GM13976 (cell line): ENCODE measurements at regions not wholly inside any gene's neighbourhood (a gene's known extent, or its start where the extent isn't known, plus 50 kb on each side); places are given as distances from the start of the nearest gene placed in this dataset.
"Not testable (repeated sequence)": the region's sequence is repeated elsewhere in the genome, so short reads cannot be mapped to it uniquely, and the experiment has no call there.

ENCODE experiments used
- DNase-seq: peaks from one replicate; pipeline ENCODE4 v3.0.0; 2012; ENCODE audit warnings: low spot score
- in situ Hi-C: fragments of 300-500 bp; cut with MboI; formaldehyde crosslinking; loops from one replicate; pipeline ENCODE4 v1.12.0; 2022; ENCODE audit warnings: low sequenced_read_pairs, mixed read lengths, inconsistent platforms; ENCODE audit not compliant: unreplicated experiment
- TF ChIP-seq, protein P1 (sequence below): IDR thresholded peaks from 2 replicates; pipeline ENCODE4 v1.5.1; 2012; ENCODE audit warnings: borderline replicate concordance, mild to moderate bottlenecking; ENCODE audit not compliant: insufficient read depth; ENCODE audit errors: extremely low read depth, missing control alignments, control extremely low read depth

DNA sequence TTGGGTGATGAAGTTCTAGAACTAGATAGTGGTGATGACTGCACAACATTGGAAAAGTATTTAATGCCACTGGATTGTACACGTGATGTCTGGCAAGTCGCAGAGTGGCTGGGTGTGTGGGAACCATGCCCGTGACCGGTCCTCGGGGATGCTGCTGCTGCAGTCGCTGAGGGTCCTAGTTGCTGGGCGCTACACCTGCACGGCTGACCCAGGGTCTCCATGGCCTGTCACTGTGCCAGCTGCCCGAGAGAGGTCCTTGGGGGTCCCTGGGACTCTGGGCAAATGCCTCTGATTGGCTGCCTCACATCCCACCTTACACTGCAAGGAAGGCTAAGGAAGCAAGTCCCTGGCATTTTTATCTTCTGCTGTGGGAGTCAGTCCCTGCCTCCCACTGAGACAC, 109.1 kb upstream of the PABPC3 start:
- in situ Hi-C loops: loop anchor here (25.0 kb wide), 1 partner anchor 250 kb away; no protein-coding TSS in a partner anchor
- TF ChIP-seq, protein P1, sequence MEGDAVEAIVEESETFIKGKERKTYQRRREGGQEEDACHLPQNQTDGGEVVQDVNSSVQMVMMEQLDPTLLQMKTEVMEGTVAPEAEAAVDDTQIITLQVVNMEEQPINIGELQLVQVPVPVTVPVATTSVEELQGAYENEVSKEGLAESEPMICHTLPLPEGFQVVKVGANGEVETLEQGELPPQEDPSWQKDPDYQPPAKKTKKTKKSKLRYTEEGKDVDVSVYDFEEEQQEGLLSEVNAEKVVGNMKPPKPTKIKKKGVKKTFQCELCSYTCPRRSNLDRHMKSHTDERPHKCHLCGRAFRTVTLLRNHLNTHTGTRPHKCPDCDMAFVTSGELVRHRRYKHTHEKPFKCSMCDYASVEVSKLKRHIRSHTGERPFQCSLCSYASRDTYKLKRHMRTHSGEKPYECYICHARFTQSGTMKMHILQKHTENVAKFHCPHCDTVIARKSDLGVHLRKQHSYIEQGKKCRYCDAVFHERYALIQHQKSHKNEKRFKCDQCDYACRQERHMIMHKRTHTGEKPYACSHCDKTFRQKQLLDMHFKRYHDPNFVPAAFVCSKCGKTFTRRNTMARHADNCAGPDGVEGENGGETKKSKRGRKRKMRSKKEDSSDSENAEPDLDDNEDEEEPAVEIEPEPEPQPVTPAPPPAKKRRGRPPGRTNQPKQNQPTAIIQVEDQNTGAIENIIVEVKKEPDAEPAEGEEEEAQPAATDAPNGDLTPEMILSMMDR: no peak
- DNase-seq: no peak

DNA sequence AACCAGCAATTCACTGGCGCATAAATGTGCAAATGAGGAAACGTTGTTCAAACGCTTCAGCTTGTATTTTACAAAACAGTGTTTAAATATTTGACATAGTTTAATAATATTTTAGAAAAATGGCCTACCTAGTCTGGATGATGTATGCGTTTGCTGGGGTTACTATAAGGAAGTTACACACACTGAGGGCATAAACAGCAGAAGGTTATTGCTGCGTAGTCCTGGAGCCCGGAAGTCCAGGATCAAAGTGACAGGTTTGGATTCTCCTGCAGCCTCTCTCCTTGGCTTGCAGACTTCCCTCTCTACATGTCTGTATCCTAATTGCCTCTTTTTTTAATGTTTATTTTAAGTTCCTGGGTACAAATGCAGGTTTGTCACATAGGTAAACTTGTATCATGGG, 106.0 kb upstream of the PABPC3 start:
- DNase-seq: not testable (repeated sequence)
- in situ Hi-C loops: loop anchor here (25.0 kb wide), 1 partner anchor 253 kb away; no protein-coding TSS in a partner anchor

DNA sequence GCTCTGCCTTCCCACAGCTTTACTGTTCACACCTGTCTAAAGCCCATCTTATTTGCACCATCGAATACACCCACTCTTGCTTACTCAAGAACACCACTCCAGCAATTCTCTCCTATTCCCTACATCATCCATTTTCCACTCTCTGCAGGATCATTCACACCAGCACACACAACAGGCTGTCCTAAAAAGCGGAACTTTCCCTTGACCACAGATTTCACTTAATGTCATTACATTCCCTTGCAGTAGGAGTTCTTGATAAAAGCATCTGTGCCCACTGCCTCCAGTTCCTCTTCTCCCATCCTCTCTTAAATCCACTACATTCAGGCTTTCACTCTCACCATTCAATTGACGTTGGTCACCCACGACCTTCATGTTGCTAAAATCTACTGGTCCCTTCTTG, 103.0 kb upstream of the PABPC3 start:
- DNase-seq: not testable (repeated sequence)
- in situ Hi-C loops: loop anchor here (25.0 kb wide), 1 partner anchor 256 kb away; no protein-coding TSS in a partner anchor

DNA sequence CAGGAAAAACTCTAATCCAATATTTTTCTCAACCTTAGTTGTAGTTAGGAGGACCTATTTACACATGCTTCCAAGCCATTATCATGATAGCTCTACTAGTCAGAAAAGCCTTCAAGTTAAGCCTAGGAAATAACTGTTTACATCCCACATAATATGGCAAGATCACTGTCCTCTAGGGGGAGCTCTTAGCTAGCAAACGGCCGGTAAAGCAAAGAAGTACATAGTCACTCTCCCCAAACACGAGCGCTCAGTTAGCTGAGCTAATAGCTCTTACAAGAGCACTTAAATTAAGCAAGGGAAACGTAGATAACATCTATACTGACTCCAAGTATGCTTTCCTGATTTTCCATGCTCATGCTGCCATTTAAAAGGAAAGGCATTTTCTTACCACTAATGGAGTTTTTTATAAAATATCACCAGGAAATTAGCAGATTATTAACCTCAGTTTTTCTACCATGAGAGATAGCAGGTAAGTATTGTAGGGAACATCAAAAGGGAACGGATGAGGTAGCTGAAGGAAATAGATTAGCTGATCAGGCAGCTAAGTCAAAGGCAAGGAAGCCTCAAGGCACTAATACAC, 100.6 kb upstream of the PABPC3 start:
- in situ Hi-C loops: loop anchor here (25.0 kb wide), 1 partner anchor 258 kb away; no protein-coding TSS in a partner anchor
- DNase-seq: peak; percentile 78
- TF ChIP-seq, protein P1: peak; percentile 69

DNA sequence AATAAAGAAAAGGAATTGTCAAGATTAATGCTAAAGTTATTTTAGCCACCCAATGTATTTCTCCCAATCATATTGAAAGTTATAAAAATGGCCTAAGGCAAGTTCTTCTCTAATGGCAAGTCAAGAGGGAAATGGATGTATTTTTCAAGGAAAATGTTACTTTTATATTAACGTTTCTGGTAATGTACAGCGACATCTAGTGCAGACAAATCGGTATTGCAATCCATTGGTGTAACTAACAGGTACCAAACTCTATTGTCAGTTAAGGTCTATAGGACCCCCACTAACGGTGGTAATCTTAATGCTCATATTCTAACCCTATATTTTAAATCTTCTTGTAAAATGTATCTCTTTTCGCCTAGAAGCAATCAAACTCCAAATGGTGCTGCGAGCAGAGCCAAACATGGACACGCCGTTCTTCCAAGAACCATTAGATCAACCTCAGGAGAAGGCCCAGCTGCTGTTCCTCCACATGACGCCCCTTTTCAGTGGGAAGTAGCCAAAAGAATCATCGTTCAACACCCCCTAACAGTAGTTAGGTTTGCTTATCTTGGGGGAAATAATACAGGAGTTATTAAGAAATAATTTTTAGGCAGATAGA, 98.5 kb upstream of the PABPC3 start:
- peak; percentile 43 for DNase-seq
- in situ Hi-C loops: loop anchor here (25.0 kb wide), 1 partner anchor 260 kb away; no protein-coding TSS in a partner anchor
- TF ChIP-seq, protein P1: peak; percentile 70

DNA sequence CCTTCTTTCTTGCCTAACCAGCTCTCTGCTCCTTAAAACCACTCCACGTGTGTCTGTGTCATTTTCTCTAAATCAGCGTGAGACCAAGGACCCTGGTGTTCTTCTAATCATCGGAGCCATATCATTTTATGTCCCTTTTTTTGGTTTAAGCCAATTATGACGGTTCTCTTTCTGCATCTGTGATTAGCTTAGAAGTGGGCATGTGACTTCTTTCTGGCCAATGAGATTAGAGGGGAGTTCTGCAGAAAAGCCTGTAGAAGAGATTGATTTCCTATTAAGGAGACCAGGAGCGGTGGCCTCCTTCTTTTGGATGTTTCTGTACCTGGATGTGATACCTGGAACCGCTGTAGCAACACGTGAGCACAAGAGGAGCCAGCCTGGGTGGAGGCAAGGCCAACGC, 97.5 kb upstream of the PABPC3 start:
- TF ChIP-seq, protein P1: no peak
- no peak for DNase-seq
- in situ Hi-C loops: loop anchor here (25.0 kb wide), 1 partner anchor 261 kb away; no protein-coding TSS in a partner anchor

DNA sequence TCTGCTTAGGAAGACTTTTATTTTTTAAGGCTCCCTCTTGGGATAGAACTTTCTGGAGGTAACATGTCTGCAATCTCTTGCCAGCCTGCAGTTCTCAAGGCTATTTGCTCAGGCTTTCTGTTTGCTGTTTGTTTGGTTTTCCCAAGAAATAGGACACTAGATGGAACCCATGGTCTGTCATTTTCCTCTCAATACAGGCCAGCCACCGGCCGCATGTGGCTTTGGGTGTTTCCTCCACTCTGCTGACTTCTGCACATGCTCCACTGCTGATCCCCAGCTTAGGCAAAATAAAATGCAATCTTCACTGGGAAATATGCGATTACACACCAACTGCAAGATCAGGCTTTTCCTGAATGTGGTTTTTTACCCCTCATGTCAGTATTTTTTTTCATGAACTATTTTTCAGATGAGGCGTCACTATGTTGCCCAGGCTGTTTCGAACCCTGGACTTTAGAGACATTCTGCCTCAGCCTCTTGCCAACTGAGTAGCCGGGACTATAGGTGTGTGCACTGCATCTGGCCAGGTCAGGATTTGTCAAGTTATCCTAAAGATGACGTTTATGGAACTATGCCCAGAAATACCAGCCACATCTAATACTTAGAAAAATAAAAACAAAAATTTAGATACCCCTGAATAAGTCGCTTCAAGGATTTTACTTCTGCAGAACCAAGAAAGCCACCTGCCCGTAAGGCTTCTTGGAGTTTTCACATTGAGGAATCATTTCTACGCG, 94.3 kb upstream of the PABPC3 start:
- in situ Hi-C loops: no loop called here
- TF ChIP-seq, protein P1: no peak
- no peak for DNase-seq

DNA sequence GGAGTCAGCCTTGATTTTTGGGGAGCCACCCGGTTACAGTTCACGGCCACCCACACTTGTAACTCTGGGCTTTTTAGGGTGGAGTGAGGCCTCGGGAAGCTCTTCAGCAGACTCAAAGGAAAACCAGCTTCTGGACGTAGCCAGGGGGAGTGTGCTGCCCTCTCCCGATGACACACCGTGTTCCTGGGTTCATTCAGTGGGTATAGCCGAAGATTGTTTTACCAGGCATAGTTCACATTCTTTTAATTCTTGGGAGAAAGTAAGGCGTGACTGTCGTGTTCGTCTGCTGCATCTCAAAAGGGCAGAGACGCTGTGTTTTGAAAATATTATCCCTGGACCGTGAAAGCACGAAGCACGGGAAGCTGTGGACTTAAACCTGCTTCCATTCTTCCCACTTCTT, 93.6 kb upstream of the PABPC3 start:
- in situ Hi-C loops, DNase-seq: not testable (repeated sequence)

DNA sequence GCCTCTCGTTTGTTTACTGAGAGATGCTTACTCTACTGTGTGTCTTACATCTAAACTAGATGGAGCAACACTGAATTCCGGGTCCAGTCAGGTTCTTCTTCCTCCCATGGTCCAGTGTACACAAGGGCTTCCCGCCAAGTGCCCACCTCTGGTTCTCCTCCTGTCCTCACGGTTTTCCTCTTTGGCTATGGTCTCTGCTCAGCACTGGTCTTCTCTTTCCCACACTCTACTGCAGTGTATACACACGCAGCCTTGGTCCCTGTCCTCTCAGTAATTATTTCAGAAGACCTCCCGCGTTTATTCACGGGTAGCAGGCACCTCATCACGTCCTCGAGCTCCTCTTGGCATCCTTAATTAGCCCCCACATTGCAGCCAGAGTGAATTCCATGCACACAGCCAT, 91.4 kb upstream of the PABPC3 start:
- in situ Hi-C loops, DNase-seq: not testable (repeated sequence)

DNA sequence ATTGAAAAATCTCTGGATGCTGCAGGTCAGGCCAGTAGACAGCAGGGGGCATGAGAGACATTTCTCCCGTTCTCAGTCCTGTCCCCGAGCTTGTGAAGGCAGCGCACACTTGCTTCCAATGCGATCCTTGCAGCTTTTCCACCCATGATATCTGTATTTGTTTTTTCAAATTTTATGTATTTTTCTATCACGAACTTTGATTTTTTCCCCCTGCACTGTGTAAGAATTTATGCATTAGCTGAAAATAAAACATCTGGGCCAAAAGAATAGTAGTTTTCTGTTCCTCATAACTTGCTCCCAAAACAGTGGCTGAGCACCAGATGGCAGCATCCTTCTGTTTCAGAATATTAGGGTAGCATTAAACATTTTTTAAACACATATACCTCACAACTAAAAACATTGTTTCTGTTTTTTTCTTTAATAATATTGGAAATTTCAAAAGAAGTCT, 90.9 kb upstream of the PABPC3 start:
- in situ Hi-C loops: not testable (repeated sequence)
- DNase-seq: peak; percentile 61

DNA sequence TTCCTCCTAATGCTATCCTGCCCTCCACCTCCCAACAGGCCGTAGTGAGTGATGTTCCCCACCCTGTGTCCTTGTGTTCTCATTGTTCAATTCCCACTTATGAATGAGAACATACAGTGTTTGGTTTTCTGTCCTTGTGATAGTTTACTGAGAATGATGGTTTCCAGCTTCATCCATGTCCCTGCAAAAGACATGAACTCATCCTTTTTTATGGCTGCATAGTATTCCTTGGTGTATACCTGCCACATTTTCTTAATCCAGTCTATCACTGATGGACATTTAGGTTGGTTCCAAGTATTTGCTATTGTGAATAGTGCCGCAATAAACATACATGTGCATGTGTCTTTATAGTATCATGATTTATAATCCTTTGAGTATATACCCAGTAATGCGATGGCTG, 88.5 kb upstream of the PABPC3 start:
- DNase-seq, in situ Hi-C loops: not testable (repeated sequence)
